ENCODE measurements at regions not wholly inside any gene's neighbourhood (a gene's known extent, or its start where the extent isn't known, plus 50 kb on each side); places are given as distances from the start of the nearest gene placed in this dataset.

- TF ChIP-seq RCOR1 (IDR thresholded peaks at IDR 0.05; ENCODE audit: low read depth, low read length), result no peak
- TF ChIP-seq, protein P1, sequence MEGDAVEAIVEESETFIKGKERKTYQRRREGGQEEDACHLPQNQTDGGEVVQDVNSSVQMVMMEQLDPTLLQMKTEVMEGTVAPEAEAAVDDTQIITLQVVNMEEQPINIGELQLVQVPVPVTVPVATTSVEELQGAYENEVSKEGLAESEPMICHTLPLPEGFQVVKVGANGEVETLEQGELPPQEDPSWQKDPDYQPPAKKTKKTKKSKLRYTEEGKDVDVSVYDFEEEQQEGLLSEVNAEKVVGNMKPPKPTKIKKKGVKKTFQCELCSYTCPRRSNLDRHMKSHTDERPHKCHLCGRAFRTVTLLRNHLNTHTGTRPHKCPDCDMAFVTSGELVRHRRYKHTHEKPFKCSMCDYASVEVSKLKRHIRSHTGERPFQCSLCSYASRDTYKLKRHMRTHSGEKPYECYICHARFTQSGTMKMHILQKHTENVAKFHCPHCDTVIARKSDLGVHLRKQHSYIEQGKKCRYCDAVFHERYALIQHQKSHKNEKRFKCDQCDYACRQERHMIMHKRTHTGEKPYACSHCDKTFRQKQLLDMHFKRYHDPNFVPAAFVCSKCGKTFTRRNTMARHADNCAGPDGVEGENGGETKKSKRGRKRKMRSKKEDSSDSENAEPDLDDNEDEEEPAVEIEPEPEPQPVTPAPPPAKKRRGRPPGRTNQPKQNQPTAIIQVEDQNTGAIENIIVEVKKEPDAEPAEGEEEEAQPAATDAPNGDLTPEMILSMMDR (IDR thresholded peaks at IDR 0.05), result no peak
- no peak for TF ChIP-seq RAD21 (conservative IDR thresholded peaks at IDR 0.05 in 1 of 2, IDR thresholded peaks at IDR 0.05 in 1 of 2)
- no peak for TF ChIP-seq POLR2A (IDR thresholded peaks at IDR 0.05; ENCODE audit: low read length)
- no peak for TF ChIP-seq HDAC2 (IDR thresholded peaks at IDR 0.05)
- TF ChIP-seq ZNF302 (CRISPR knock-in tag; IDR thresholded peaks at IDR 0.05), result no peak
Measured at GRCh38 chr20:60694763-60695162, 557.3 kb upstream of the CDH4 start.
